GM12872 (cell line): ENCODE measurements at regions not wholly inside any gene's neighbourhood (a gene's known extent, or its start where the extent isn't known, plus 50 kb on each side); places are given as distances from the start of the nearest gene placed in this dataset.

Source experiments
- TF ChIP-seq, protein P1 (sequence below): IDR thresholded peaks from 3 replicates; pipeline ENCODE4 v1.5.1; 2011; ENCODE audit warnings: low read depth, mild to moderate bottlenecking, low read length, moderate library complexity; ENCODE audit not compliant: insufficient read depth

DNA sequence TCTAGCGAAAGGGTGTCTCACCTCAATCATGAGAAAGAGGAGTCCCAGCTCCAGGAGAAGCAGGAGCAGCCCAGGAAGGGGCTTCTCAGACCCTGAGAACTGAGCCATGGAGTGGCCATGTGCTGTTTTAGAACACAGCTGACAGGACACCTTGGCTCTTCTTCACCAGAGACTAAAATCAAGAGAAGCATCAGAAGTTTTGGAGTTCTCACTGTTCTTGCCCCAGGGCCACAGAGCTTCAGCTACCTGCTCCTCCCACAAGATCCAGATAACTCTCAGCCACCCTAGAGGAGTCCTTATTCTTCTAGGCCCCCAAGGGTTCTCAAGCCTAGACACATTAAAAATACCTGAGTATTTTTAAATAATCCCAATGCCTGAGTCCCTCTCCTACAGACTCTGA is 99.6 kb upstream of the ATP8B1 start:
- TF ChIP-seq, protein P1, sequence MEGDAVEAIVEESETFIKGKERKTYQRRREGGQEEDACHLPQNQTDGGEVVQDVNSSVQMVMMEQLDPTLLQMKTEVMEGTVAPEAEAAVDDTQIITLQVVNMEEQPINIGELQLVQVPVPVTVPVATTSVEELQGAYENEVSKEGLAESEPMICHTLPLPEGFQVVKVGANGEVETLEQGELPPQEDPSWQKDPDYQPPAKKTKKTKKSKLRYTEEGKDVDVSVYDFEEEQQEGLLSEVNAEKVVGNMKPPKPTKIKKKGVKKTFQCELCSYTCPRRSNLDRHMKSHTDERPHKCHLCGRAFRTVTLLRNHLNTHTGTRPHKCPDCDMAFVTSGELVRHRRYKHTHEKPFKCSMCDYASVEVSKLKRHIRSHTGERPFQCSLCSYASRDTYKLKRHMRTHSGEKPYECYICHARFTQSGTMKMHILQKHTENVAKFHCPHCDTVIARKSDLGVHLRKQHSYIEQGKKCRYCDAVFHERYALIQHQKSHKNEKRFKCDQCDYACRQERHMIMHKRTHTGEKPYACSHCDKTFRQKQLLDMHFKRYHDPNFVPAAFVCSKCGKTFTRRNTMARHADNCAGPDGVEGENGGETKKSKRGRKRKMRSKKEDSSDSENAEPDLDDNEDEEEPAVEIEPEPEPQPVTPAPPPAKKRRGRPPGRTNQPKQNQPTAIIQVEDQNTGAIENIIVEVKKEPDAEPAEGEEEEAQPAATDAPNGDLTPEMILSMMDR: no peak

DNA sequence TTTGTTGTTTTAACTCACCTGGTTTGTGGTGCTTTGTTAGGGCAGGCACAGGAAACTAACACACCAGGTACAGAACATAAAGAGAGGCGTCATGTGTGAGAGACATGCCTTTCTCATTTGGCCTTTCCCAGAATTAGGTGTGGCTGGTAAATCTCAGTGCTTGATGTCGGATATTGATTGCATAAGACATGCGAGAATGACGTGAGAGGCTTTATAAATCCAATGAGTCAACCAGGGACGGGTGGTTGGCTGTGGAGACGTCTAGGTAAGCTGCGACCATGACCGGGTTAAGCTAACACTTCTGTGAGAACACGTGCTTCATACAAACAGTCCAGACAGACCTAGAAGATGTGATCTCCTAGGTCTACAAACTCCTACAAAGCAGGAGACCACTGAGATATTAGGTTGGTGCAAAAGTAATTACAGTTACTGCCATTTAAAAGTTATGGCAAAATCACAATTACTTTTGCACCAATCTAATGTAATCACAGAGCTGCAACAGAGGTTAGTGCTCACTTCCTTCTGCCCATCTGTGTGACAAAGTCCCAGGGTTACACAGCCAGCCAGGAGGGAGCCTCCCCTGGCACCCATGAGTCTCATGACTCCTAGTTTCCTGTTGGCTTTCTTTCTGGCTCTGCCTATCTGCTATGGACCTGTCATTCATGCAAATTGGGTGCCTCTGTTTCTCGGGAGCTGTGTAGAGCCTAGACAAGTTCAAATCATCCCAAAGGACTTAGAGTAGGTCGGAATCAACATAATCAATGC is 98.9 kb upstream of the ATP8B1 start:
- TF ChIP-seq, protein P1: no peak

DNA sequence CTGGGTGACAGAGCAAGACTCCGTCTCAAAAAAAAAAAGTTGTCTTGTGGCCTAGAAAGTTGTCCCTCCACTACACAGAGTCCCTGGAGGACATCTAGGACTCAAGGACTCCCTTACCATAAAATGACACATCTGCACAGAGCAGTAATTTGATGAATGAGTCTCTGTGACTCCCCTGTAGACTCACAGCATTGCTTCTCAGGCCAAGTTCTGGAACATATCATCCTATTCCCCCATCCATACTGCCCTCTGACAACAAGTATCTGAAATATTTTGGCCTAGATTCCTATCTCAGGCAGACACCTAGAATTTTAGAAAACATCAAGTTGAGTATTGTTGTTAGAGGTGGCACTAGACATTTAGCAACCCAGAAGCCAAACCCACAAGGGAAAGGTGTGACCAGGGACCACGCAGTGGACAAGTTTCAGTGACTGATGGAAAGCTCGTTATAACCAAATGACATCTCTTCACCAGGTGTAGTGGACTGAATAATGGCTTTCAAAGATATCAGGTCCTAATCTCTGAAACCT is 97.9 kb upstream of the ATP8B1 start:
- TF ChIP-seq, protein P1: no peak

DNA sequence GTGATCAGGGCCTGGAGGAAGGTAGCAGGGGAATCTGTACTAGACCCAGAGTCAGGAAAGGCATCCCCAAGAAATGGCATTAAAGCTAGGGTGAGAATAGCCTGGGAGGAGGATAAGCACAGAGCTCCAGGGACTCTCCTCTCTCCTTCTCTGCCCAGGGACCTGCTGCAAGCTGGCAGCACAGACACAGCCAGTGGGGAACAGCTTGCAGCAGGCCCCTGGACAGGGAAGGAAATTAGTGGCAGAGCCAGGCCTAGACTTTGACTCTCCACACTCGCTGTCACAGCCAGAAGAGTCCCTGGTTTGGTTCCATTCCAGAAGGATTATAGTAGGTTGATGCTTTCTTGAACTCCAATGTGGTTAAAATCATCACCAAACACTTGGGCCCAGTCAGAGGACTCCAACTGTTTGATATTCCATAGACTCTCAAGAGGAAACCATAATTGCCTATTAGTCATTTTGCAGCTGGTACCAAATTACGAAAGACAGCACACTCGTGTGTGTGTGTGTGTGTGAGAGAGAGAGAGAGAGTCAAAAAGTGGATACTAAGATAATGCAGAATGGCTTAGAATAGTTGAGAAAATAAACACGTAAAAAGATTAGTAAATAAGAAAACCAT is 95.5 kb upstream of the ATP8B1 start:
- TF ChIP-seq, protein P1: no peak

DNA sequence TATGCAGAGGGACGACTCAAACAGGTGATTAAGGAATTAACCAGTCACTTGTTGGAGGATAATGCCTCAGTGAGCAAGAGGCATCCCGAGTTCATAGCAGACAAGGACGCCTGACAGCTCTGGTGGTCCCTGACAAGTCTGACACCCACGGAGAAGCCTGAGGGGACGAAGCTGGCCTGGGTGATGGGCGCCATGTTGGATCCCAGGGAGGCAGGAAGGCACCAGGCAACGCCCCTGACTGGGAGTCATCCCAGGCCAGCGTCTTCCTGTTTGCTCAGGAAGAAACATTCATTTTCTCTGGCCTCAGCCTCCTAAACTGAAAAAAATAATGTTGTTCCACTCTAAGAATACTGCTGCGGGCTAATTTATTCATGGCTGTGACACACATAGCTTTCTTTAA is 92.1 kb upstream of the ATP8B1 start:
- TF ChIP-seq, protein P1: no peak

DNA sequence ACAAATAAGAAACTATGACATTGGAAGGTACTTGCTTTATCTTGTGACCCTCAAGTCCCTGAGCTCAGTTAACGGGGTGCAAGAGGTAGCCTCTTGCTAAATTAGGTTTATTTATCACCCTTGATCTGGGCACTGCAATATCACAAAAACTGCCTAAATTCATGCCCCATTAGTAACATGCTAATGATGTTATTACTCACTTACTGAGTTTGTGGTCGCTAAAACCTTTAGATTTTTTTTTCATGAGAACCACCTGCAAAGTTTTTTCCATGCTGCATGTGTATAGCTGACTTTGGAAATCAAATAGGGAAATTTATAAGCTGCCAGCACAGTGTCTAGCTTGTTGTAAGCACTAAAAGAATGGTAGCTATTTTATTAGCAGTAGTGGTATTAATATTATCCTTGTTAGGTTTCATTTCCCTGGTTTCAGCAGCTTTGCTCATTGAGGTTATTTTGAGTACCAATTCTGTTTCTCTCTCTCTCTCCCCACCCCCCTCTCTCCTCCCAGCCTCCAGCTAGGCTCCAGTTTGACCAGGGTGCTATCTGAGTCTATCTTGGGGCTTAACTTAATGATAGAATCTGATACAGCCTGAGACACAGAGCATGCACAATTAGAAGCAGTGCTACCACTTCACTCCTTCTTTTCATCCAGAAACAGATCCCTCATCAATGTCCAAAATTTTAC is 88.7 kb upstream of the ATP8B1 start:
- TF ChIP-seq, protein P1: no peak

DNA sequence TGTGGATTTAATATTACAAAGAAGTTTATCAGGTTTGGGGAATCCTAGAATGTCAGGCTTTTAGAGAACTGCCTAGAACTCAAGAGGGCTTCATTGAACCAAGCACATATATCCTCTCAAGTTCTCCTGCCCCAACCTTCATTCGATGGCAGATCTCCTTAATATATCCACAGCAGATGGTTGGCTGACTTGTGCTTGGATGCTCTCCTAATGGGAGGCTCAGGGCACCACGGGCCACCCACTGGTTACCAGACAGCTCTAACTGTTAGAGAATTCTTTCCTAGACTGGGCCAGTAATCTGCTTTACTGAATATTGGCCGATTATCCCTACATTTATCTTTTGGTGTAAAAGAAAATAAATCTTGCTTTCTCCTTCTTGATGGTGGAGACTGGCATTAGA is 87.2 kb upstream of the ATP8B1 start:
- TF ChIP-seq, protein P1: no peak
